ENCODE measurements at regions not wholly inside any gene's neighbourhood (a gene's known extent, or its start where the extent isn't known, plus 50 kb on each side); places are given as distances from the start of the nearest gene placed in this dataset.
"Not testable (repeated sequence)": the region's sequence is repeated elsewhere in the genome, so short reads cannot be mapped to it uniquely, and the experiment has no call there.

DNA sequence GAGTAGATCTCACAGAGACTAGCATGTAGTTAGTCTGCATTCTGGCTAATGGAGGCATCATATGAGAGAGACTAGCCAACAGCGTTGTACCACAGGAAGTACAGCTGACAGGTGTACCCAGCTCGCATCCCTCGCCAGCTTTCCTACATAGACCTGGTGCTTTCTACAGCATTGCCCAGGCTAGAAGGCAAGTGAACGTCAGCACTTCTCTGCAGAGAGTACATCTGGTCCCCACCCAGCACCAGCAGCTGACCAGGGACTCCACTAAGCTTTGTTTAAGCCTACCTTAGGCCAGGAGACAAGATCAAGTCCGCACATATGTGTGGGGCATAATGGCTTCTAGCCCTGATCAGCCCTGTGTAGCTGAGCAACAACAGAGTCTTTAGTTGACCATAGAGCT, 1692.9 kb downstream of the SPATA31A7 start:
- H3K9me3 Mint-ChIP-seq, result not testable (repeated sequence)

DNA sequence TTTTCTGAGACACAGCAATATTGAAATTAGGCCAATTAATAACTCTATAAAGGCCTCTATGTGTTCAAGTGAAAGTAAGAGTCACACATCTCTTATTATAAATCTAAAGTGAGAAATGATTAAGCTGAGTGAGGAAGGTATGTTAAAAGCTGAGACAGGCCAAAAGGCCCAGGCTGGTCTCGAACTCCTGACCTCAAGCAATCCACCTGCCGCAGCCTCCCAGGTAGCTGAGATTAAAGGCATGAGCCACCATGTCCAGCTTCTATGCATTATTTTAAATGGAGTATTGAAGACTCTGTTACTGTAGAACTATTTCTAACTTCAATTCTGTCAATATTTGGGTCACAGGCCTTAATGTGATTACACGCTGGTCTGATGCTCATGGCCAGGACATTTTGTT, 1706.9 kb downstream of the SPATA31A7 start:
- not testable (repeated sequence) for H3K27ac Mint-ChIP-seq; H3K9me3 Mint-ChIP-seq; H3K4me3 Mint-ChIP-seq; ATAC-seq; H3K36me3 Mint-ChIP-seq; DNase-seq (ENCODE audit: low spot score in 2 of 2); H3K4me1 Mint-ChIP-seq

More for the DNA sequence above, 1692.9 kb downstream of the SPATA31A7 start:
- not testable (repeated sequence) for ATAC-seq; H3K4me3 Mint-ChIP-seq; H3K4me1 Mint-ChIP-seq; H3K36me3 Mint-ChIP-seq; H3K27ac Mint-ChIP-seq; DNase-seq (ENCODE audit: low spot score in 2 of 2)

DNA sequence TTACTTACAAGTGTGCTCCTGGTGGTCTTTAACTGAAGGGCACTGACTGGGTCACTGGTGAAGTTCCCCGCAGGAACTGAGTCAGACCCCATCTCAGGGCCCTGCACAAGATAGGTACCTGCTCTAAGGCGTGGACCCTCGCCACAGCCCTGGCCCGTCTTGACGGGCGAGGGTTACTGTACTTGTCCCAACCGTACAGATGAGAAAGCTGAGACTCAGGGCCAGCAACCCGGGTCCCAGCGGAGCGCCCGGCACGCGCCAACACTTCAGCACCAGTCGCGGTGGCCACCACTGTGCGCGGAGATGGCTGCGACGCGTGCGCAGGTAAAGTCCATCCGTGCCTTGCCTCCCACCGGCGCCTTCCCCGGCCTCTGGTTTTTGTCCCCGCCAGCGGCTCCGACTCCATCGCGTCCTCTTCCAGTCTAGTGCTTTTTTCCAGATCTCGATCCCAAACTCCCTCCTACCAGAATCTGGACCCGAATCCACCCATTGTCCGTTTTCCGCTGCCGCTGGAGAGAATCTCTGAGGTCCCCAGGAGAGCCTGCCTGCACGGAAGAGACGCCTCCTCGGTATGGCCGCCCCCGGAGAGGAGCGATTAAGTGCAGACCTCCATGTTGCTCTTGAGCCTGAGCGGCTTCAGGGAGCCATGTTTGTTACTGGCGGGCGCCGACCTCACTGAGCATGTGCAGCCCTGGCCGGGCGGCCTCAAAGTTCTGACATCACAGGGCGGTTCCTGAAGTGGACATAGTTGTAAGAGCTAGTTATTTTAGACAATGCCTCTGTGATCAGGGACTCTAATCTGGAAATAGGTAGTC, 1707.8 kb downstream of the SPATA31A7 start:
- Mint-ChIP-seq H3K27ac (peak overlapping the region; percentile 98), H3K4me3 (peak overlapping the region; percentile 96)
- DNase-seq (ENCODE audit: low spot score in 2 of 2) (peak in 1 of 2 donors; percentile 37), ATAC-seq (peak; percentile 37)
- H3K9me3 Mint-ChIP-seq, H3K36me3 Mint-ChIP-seq, H3K4me1 Mint-ChIP-seq: not testable (repeated sequence)

DNA sequence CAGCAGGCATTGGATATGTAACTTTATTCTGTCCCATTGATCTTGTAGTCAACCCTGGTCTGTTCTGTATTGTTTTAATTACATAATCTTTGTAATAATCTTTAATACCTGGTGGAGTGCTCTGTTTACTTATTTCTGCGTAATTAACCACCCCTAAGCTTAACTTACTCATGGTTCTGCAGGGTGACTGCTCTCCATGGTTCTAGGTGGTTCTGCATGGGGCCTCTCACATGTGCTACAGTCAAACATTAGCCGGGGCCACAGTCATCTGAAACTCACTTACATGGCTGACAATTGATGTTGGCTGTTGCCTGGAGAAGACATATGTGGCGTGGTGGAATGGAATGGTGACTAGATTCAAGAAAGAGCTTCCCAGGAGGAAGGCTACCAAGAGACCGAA, 1709.8 kb downstream of the SPATA31A7 start:
- H3K4me3 Mint-ChIP-seq; H3K36me3 Mint-ChIP-seq; H3K27ac Mint-ChIP-seq; H3K4me1 Mint-ChIP-seq; ATAC-seq; DNase-seq (ENCODE audit: low spot score in 2 of 2); H3K9me3 Mint-ChIP-seq: not testable (repeated sequence)

DNA sequence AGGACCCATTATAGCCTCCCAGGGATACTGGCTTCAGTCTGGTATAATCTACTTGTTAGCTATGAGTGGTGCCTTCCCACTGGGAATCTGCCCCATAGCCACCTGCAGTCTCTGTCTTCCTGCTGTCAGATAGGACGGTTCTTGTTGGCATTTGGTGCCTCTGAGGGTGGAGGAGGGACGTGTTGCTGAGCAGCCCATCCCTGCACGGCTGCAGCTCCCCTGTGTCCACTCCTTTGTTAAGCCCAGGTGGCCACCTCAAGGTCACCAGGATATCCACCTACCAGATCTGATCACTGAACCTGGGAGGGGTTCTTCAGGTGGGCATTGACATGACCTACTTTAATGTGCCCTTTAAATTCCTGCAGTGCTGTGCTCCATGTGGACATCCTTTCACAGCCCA, 1714.2 kb downstream of the SPATA31A7 start:
- not testable (repeated sequence) for H3K4me1 Mint-ChIP-seq; H3K9me3 Mint-ChIP-seq; H3K4me3 Mint-ChIP-seq; H3K27ac Mint-ChIP-seq; ATAC-seq; DNase-seq (ENCODE audit: low spot score in 2 of 2); H3K36me3 Mint-ChIP-seq

DNA sequence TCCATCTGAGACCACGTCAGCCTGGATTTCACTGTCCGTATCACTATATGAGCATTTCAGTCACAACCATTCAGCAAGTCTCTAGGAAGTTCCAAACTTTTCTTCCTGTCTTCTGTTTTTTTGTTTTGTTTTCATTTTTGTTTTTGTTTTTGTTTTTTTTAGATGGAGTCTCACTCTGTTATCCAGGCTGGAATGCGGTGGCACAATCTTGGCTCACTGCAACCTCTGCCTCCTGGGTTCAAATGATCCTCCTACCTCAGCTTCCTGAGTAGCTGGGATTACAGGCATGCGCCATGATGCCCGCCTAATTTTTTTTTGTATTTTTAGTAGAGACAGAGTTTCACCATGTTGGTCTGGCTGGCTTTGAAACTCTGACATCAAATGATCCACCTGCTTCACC, 1715.9 kb downstream of the SPATA31A7 start:
- H3K27ac Mint-ChIP-seq; H3K9me3 Mint-ChIP-seq; H3K4me3 Mint-ChIP-seq; H3K4me1 Mint-ChIP-seq; DNase-seq (ENCODE audit: low spot score in 2 of 2); ATAC-seq; H3K36me3 Mint-ChIP-seq: not testable (repeated sequence)

DNA sequence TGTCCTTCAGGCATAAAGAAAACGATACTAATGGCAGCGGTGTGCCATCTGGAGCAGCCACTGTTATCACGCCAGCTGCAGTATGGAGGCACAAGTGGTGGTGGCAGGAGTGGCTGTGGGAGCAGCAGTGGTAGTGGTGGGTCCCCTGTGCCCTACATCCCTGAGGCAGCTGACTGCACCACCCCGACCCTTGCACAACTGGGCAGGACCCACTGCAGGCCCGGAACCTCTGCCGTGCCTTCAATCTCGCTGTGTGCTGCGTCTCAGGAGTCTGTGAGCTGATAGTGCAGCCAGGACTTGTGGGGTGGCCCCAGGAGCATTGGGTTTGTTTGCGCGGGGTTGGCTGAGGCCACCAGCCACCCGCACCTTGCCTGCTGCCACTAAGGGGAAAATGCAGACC, 1718.0 kb downstream of the SPATA31A7 start:
- DNase-seq (ENCODE audit: low spot score in 2 of 2); H3K27ac Mint-ChIP-seq; H3K4me3 Mint-ChIP-seq; H3K36me3 Mint-ChIP-seq; H3K4me1 Mint-ChIP-seq; H3K9me3 Mint-ChIP-seq; ATAC-seq: not testable (repeated sequence)

DNA sequence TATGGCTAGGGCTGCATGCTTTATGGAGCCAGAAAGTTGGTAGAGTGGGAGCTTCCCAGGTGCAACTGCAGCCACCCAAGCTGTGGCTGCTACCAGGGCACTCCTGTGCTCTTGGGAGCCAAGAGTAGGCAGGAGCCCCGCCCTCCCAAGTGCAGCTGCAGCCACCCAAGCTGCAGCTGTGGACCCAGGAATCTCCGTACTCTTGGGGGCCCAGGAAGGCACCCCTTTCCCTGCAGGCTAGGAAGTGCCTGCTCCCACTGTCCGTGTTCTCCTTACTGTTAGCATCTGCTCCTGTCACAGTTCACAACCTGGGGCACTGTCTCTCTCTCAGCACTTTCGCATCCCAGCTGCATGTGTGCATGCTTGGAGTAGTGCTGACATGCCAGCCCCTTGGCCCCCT, 1718.4 kb downstream of the SPATA31A7 start:
- not testable (repeated sequence) for H3K36me3 Mint-ChIP-seq; ATAC-seq; H3K9me3 Mint-ChIP-seq; H3K27ac Mint-ChIP-seq; H3K4me1 Mint-ChIP-seq; DNase-seq (ENCODE audit: low spot score in 2 of 2); H3K4me3 Mint-ChIP-seq

DNA sequence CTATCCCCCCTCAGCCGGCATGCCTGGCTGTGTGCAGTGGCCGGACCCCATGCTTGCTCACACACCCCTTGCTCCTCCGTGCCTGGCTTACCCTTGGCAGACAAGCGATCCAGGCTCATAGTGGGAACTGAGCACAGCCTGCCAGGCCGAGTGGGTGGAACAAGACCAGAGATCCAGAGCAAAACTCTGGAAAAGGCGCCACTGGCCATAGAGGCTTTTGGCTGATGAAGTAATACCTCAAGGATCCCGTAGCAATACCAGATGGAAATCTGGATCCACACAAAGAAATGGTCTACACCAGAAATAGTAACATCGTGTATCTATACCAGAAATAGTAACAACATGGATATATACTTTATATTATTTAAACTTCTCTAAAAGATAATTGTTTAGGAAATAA, 1719.6 kb downstream of the SPATA31A7 start:
- H3K9me3 Mint-ChIP-seq; ATAC-seq; H3K4me3 Mint-ChIP-seq; H3K27ac Mint-ChIP-seq; H3K36me3 Mint-ChIP-seq; H3K4me1 Mint-ChIP-seq; DNase-seq (ENCODE audit: low spot score in 2 of 2): not testable (repeated sequence)

DNA sequence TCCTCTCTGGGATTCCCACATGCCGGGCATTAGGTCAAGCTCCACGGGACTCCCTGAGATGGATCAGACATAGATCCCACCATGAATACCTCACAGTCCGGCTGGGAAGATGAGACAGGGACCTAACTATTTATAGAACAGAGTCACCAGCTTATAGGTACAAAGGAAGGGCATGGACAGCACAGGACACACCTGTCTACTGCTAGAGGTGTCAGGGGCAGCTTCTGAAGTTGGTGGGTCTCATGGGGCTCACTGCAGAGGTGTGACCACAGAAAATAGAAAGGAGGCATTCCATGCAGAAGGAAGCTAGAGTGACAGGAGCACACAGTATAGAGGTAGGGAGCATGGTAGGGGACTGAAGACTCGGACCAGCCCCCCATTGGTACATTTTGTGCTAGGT, 1722.4 kb downstream of the SPATA31A7 start:
- not testable (repeated sequence) for DNase-seq (ENCODE audit: low spot score in 2 of 2); H3K9me3 Mint-ChIP-seq; H3K27ac Mint-ChIP-seq; H3K36me3 Mint-ChIP-seq; H3K4me3 Mint-ChIP-seq; ATAC-seq; H3K4me1 Mint-ChIP-seq

DNA sequence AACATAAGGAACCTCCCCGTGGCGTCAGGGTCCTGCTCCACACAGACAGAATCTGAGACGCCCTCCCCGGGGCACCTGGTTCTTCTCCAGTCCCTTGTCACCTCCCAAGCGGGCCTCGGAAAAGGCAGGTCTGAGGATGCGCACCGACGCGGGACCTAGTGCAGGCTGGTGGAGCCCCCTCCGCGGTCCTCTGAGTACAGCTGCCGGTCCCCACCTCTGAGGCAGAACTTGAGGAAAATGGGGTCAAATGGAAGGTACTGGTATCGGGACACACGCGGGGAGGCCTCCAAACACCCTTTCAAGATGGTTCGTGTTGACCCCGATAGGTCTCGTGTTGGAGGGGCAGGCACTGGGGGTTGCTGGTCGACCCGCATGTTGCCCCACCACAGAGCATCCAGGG, 1725.3 kb downstream of the SPATA31A7 start:
- H3K4me3 Mint-ChIP-seq; H3K9me3 Mint-ChIP-seq; DNase-seq (ENCODE audit: low spot score in 2 of 2); H3K4me1 Mint-ChIP-seq; H3K36me3 Mint-ChIP-seq; H3K27ac Mint-ChIP-seq: not testable (repeated sequence)
- peak; percentile 40 for ATAC-seq

DNA sequence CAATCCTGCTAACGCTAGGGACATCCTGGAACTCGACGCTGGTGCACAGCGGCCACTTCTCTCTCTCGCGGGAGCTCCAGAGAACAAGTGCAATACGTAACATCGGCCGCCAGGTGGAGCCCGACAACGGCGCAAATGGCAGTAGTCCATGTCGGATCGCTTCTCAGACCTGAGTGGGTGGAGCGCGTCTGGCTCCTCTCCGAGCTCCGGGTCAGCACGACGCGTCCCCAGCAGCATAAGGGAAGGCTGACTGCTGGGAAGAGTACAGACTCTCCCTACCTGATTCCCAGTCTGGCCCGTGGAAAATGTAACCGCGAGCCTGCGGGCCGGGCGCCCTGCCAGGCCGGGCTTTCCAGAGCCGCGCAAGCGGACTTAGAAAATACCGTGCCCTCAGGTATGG, 1725.8 kb downstream of the SPATA31A7 start:
- not testable (repeated sequence) for H3K27ac Mint-ChIP-seq; H3K9me3 Mint-ChIP-seq; H3K4me1 Mint-ChIP-seq; H3K4me3 Mint-ChIP-seq; H3K36me3 Mint-ChIP-seq; DNase-seq (ENCODE audit: low spot score in 2 of 2)
- peak; percentile 93 for ATAC-seq

DNA sequence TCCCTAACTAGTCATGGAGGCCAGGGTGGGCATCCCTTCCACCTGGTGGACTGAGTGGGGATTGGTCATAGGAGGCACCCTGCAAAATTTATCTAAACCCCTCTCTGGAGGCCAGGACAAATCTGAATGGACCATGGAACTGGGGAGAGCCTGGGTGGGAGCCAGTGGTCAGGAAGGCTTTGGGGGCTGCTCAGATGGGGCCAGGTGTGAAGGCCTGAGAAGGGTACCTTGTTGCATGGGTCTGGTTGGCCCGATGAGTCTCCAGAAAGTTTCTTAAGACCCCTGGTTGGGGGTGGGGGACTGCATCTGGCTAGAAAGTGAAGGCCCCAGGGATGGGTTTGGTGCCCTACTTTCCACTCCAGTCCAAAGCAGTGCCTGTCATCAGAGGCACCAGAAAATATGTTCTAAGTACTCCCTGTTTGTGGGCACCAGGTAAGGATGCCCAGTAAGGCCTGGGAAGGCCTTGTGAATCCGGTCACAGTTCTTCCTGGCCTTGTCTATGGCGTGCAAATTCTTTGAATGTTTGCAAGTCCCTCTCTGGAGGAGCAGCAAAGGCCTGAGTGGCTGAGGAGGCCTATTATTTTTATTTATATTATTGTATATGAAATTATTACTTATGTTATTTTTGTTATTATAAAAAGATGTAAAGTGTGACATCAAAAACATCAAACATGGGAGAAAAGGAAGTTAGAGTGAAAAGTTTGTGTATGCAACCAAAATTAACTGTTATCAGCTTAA, 1729.0 kb downstream of the SPATA31A7 start:
- not testable (repeated sequence) for H3K36me3 Mint-ChIP-seq; ATAC-seq; DNase-seq (ENCODE audit: low spot score in 2 of 2); H3K4me3 Mint-ChIP-seq; H3K27ac Mint-ChIP-seq; H3K9me3 Mint-ChIP-seq; H3K4me1 Mint-ChIP-seq

DNA sequence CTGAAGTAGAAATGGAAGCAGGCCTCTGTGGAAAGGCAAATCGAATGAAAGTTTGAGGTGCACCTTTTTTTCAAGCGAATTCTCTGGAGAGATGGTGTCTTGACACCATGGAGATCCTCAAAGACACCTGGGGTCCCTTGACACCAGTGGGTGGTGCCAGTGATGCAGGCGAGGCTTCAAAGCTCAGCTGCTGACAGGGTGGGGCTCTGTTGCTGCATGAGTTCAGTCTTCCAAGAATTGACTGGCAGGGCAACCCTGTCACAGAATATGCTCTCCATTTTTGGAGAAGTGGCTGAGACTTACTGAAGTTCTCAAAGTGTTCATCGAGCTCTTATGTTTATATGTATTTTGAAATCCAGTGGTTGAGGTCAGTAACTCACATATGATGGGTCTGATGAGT, 1741.6 kb downstream of the SPATA31A7 start:
- not testable (repeated sequence) for H3K9me3 Mint-ChIP-seq; H3K4me3 Mint-ChIP-seq; H3K4me1 Mint-ChIP-seq; H3K36me3 Mint-ChIP-seq; DNase-seq (ENCODE audit: low spot score in 2 of 2); H3K27ac Mint-ChIP-seq; ATAC-seq

DNA sequence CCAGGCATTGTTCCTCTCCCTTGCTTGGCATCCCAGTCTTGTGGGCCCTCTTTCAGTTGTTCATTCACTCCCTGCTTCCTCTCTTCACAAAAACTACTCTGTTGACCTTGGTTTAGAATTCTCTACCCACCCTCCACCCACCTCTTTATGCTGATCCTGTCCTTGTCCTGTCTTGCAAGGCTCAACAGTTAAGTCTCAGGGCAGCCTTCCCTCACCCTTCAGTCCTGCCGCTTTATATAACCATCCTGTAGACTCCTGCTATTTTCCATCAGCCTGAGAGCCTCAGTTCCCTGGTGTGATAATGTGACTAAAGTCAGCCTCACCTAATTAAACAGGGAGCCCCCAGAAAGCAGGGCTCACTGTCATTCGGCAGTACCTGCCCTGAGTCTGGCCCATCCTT, 1763.0 kb downstream of the SPATA31A7 start:
- H3K36me3 Mint-ChIP-seq; H3K4me1 Mint-ChIP-seq; H3K4me3 Mint-ChIP-seq; DNase-seq (ENCODE audit: low spot score in 2 of 2); H3K9me3 Mint-ChIP-seq; ATAC-seq; H3K27ac Mint-ChIP-seq: not testable (repeated sequence)
